ENCODE measurements at regions not wholly inside any gene's neighbourhood (a gene's known extent, or its start where the extent isn't known, plus 50 kb on each side); places are given as distances from the start of the nearest gene placed in this dataset.

- DNase-seq: no peak
- Mint-ChIP-seq H3K36me3 (ENCODE audit: insufficient read depth in 1 of 3, low read depth in 3 of 3) (peaks cover 3 to 9% (median 6%) of the 10 kb centered on the region in 3 experiments; a peak in 3 of 7 replicates), H3K4me1 (peaks cover 2 to 7% of the 10 kb centered on the region in 2 experiments; a peak in 2 of 4 replicates), H3K27me3 (ENCODE audit: low read depth) (peaks cover 3% of the 10 kb centered on the region; the same call in 1 of the 2 replicates), H3K4me3 (no peak overlapping the region), H3K27ac (no peak overlapping the region), H3K9me3 (peaks cover 8 to 21% of the 10 kb centered on the region in 2 experiments)
- Histone ChIP-seq H3K56ac (ENCODE audit: insufficient read length, low read depth, low read length) (no peak overlapping the region), H2BK5ac (ENCODE audit: insufficient read length, low read length) (no peak overlapping the region), H3K79me2 (ENCODE audit: insufficient read depth, low read length) (no peaks in the 10 kb centered on the region), H3K79me1 (ENCODE audit: insufficient read depth, low read depth, low read length, poor library complexity, severe bottlenecking) (no peaks in the 10 kb centered on the region), H3K4ac (ENCODE audit: low read depth, low read length) (no peak overlapping the region), H3K4me2 (ENCODE audit: insufficient read depth, insufficient read length, low read length) (no peak overlapping the region), H4K91ac (ENCODE audit: insufficient read length, low read depth, low read length) (no peak overlapping the region), H3K9ac (ENCODE audit: extremely low read depth, insufficient read length, low read length) (no peak overlapping the region), H3K27me3 (ENCODE audit: insufficient read depth, low read length) (no peaks in the 10 kb centered on the region), H3K18ac (ENCODE audit: insufficient read length, low read depth, low read length) (no peak overlapping the region), H3K4me1 (ENCODE audit: insufficient read depth, low read length) (no peaks in the 10 kb centered on the region), H4K5ac (ENCODE audit: insufficient read length, low read depth, low read length) (no peak overlapping the region), H3K23ac (ENCODE audit: insufficient read length, low read depth, low read length) (no peak overlapping the region), H2BK12ac (ENCODE audit: insufficient read length, low read depth, low read length) (no peak overlapping the region), H2AK5ac (ENCODE audit: insufficient read length, low read length) (no peak overlapping the region), H4K8ac (replicated peaks; ENCODE audit: insufficient read length, low read depth, low read length) (no peak overlapping the region), H2AFZ (ENCODE audit: low read length) (no peak overlapping the region), H2BK20ac (ENCODE audit: low read depth, low read length, poor library complexity, severe bottlenecking) (no peak overlapping the region), H2BK120ac (ENCODE audit: low read depth, low read length, poor library complexity, severe bottlenecking) (peak overlapping the region; percentile 36), H3K23me2 (ENCODE audit: insufficient read length, low read depth, low read length, poor library complexity, severe bottlenecking) (no peaks in the 10 kb centered on the region), H3T11ph (ENCODE audit: low read length) (no peak overlapping the region), H2BK15ac (ENCODE audit: low read depth, low read length) (no peak overlapping the region), H3K27ac (ENCODE audit: insufficient read length, low read depth, low read length) (no peak overlapping the region), H3K14ac (ENCODE audit: insufficient read depth, low read length) (no peak overlapping the region), H4K20me1 (ENCODE audit: control insufficient read depth, insufficient read depth, insufficient read length) (no peaks in the 10 kb centered on the region), H3K9me3 (ENCODE audit: control insufficient read depth, low read depth, low read length) (no peaks in the 10 kb centered on the region)
- no peak for TF ChIP-seq CTCF (conservative IDR thresholded peaks at IDR 0.05)
- WGBS (ENCODE audit: extremely low coverage, insufficient read length, low lambda C conversion rate): no CpG with 5 or more reads among the region's 4 CpGs
These were observed 243.8 kb upstream of the PMEPA1 start for GRCh38 chr20:57953638-57954037.
